Left ventricle myocardium inferior (tissue), 1 donor: ENCODE measurements at regions not wholly inside any gene's neighbourhood (a gene's known extent, or its start where the extent isn't known, plus 50 kb on each side); places are given as distances from the start of the nearest gene placed in this dataset.

Experiments
- DNase-seq: peaks from one replicate; pipeline ENCODE4 v3.0.0-alpha.2; 2020
- H3K27ac ChIP-seq: fragments of 200-600 bp; replicated peaks from 2 replicates; pipeline ENCODE4 v1.8.0; 2021
- H3K27me3 ChIP-seq: fragments of 200-600 bp; 2 replicates; pipeline ENCODE4 v1.8.0; 2021; ENCODE audit warnings: low read depth
- H3K36me3 ChIP-seq: fragments of 200-600 bp; 2 replicates; pipeline ENCODE4 v1.8.0; 2021
- H3K4me1 ChIP-seq: fragments of 200-600 bp; 2 replicates; pipeline ENCODE4 v1.8.0; 2021
- H3K4me3 ChIP-seq: fragments of 200-600 bp; 2 replicates; pipeline ENCODE4 v1.8.0; 2021; ENCODE audit warnings: mild to moderate bottlenecking, moderate library complexity
- H3K9me3 ChIP-seq: fragments of 200-600 bp; replicated peaks from 2 replicates; pipeline ENCODE4 v1.8.0; 2021
- intact Hi-C: fragments of 100-400 bp; cut with micrococcal nuclease; formaldehyde crosslinking; loops from one replicate; pipeline ENCODE4 v1.11.0; 2022
- TF ChIP-seq, protein P1 (sequence below): fragments of 200-600 bp; IDR thresholded peaks from 2 replicates; pipeline ENCODE4 v1.8.0; 2021; ENCODE audit warnings: antibody characterized with exemption, mild to moderate bottlenecking, borderline replicate concordance
- donor health status: DM: no; HTN: yes; CAD: no; lungs with severe emphysema.

DNA sequence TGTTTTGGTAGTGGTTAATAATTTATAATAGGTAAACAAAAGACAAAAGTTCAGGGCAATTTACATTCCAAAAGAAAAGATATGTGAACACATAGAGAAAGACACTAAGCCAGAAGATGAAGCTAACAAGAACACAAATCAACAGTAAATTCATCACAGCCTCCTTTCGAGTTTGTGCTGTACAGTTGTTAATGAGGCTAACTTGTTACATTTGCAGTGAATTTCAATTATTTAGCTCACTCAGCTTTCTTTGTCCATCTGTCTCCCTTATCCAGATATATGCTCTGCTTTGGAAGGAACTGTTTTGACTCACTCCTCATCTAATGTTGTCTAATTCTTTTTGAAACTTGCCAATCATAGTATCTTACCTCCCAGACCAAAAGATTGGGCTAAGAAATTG lies 423.3 kb upstream of the OLFM3 start:
- no peak for DNase-seq
- no peak overlapping the region for H3K27ac ChIP-seq
- peaks cover 5% of the 10 kb centered on the region for H3K9me3 ChIP-seq
- intact Hi-C loops: no loop called here
- H3K4me1 ChIP-seq: no peaks in the 10 kb centered on the region
- H3K36me3 ChIP-seq: no peaks in the 10 kb centered on the region
- H3K4me3 ChIP-seq: no peak overlapping the region
- H3K27me3 ChIP-seq: no peaks in the 10 kb centered on the region
- TF ChIP-seq, protein P1, sequence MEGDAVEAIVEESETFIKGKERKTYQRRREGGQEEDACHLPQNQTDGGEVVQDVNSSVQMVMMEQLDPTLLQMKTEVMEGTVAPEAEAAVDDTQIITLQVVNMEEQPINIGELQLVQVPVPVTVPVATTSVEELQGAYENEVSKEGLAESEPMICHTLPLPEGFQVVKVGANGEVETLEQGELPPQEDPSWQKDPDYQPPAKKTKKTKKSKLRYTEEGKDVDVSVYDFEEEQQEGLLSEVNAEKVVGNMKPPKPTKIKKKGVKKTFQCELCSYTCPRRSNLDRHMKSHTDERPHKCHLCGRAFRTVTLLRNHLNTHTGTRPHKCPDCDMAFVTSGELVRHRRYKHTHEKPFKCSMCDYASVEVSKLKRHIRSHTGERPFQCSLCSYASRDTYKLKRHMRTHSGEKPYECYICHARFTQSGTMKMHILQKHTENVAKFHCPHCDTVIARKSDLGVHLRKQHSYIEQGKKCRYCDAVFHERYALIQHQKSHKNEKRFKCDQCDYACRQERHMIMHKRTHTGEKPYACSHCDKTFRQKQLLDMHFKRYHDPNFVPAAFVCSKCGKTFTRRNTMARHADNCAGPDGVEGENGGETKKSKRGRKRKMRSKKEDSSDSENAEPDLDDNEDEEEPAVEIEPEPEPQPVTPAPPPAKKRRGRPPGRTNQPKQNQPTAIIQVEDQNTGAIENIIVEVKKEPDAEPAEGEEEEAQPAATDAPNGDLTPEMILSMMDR: no peak
